ENCODE measurements at regions not wholly inside any gene's neighbourhood (a gene's known extent, or its start where the extent isn't known, plus 50 kb on each side); places are given as distances from the start of the nearest gene placed in this dataset.

DNA sequence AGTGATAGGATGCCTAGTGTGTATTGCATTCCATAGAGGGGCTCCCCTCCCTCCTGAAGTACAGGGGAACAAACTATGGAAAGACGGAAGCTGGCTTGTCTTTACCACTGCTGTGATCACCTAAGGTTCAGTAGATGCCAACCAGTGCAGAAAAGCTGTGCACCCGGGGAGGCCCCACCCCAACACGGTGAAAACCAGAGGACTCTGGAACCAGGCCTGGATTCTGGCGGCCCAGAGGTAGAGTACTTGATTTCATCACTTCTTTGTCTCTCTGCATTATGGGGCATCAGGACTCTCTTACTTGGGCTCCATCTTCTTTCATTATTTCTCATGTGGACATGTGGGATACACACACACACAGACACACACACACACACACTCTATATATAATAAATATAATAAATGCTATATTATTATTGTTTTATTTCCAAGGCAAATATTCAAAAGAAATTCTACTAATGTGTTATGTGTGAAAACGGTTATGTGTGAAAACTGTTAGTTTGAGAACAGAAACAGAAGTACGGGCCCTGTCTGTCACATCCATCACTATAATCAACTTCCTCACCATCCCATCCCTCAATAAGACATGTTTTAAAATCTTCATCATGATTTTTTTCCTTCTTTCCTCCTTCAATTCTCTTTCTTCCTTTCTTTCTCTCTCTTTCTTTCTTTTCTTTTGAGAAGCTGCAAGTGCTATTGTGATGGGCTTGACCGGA, 152.4 kb upstream of the CMC1 start:
- no peak for DNase-seq (ENCODE audit: low read depth in 2 of 2)

DNA sequence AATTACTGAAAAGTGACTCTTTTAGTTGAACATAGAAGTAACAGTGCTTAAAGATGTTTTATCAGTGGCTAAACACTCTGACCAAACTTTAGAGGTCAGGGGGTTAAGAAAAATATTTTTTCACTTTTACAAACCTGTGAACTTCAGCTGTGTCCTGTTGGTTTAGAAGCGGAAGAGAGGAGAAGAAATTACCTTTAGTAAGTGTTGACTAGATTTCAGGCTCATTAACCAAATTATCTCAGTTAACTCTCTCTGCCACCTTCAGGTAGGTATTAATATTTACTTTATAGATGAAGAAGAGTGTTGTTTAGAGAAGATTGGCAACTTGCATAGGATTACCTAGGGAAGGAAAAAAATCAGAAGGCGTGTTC, 151.9 kb upstream of the CMC1 start:
- DNase-seq (ENCODE audit: low read depth in 2 of 2) = no peak

DNA sequence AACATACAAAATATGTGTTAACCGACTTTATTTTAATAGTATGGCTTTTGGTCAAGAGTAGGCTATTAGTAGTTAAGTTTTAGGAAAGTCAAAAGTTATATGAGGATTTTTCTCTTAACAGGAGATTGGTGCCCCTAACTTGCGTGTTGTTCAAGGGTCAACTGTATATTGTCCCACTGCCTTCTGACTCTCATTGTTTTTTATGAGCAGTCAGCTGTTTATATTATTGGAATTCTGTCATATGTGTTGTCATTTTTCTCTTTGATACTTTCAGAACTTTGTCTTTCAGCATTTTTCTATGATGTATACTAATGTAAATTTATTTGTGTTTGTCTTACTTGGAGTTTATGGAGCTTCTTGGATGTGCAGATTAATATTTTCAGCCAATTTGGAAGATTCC, 142.1 kb upstream of the CMC1 start:
- no peak for DNase-seq (ENCODE audit: low read depth in 2 of 2)

DNA sequence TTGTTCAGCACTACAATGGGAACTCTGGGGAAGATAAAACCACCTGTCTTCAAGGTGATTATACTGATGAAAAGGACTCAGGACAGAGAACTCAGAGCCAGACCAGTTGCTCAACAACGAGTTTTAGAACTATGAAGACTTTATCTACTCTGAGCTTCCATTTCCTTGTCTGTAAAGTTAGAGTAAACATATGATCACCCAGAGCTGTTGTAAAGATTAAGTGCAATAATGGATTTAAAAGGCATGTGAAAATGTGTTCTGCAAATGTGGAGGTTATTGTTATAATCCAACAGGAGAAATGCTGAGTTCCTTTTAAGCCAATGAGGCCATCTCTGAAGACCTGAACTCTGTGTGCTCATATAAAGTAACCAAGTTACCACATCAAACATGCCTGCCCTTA, 139.7 kb upstream of the CMC1 start:
- no peak for DNase-seq (ENCODE audit: low read depth in 2 of 2)

DNA sequence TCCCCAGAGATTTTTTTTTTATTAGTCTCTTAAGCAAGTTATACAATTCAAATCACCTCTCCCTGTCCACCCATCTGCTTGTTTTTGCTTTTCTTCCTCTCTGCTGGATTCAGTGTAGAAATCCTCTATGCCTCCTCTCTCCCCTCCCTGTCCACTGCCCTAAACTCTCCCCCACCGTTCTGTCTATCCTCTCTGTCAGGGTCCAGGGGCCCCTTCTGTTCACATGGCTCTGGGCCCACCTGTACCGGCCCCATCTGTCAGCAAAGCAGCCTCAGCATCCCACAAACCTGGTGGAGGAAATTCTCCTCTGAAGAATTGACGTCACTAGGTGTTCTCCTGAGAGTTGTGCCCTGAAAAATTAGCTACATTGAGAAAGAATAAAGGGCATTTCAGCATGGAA, 137.6 kb upstream of the CMC1 start:
- DNase-seq (ENCODE audit: low read depth in 2 of 2) = no peak

DNA sequence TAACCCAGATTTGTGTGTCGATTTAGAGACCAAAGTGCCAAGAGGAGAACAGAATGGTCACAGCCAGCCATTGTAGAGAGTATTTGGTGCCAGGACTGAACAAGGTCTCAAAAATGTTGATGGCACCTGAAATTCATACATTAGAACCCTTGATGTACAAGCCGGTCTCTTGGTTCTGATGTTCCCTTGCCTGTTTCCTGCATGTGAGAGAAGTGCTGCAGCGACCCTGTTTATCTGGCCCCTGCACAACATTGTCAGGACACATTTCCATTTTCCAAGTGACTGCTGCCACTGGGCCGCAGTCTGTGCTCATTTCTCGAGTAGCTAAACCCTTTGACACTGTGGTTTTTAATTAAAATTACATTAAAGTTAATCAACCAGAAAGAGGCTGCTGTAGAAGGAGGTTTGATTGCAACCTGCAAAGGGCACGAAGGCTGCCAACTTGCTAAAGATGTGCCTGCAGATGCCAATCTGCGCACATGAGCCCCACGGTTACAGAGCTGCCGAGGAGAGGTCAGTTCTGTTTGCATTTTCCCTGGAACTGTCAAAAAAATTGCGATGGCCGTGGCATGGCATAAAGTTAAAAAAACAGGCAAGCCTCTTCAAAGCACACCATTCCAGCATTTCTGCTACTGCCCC, 136.4 kb upstream of the CMC1 start:
- DNase-seq (ENCODE audit: low read depth in 2 of 2) = no peak

DNA sequence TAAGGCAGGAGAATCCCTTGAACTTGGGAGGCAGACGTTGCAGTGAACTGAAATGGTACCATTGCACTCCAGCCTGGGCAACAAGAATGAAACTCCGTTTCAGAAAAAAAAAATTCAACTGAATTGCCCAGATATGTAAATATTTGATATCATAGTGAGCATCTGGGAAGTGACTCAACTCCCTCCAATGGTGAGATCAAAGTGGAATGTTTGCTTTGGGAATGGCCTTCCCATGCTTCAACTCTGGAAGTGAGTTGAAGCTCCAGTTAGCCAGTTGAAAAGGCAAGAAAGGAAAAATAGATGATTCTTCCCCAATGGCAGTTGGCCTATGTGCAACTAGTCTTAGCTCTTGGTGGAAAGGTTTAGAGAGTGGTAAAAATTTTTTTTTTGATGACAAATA, 131.6 kb upstream of the CMC1 start:
- no peak for DNase-seq (ENCODE audit: low read depth in 2 of 2)

DNA sequence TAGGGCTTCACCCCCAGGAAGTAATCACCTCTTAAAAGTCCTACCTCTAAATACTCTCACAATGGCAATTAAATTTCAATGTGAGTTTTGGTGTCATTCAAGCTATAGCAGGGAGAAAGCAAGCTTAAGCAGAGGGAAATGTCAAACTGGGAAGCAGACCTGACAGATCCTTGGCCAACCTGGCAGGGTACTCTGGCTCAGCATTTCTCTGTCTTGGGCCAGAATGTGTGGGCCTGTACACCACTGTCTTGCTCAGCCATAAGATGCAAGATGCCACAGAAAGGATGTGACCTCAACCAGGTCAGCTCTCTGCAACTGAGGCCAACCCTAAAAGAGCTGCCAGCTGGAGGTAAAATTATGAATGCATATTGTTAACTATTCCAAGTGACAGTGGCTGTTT, 130.6 kb upstream of the CMC1 start:
- no peak for DNase-seq (ENCODE audit: low read depth in 2 of 2)

DNA sequence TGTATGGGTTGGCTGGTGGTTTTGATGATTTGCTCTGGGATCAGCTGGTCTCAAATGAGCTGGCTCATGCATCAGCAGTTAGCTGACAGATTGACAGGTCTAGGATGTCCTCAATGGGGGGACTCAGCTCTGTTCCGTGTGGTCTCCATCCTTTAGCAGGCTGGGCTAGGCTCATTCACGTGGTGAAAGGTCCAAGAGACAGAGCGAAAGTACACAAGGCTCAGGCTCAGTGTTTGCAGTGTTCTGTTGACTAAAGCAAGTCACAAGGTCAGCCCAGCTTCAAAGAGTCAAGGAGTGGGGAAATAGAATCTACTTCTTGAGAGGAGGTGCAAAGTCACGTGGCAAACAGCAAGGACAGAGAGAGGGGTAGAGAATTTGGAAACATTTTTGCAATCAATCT, 126.5 kb upstream of the CMC1 start:
- DNase-seq (ENCODE audit: low read depth in 2 of 2) = no peak

DNA sequence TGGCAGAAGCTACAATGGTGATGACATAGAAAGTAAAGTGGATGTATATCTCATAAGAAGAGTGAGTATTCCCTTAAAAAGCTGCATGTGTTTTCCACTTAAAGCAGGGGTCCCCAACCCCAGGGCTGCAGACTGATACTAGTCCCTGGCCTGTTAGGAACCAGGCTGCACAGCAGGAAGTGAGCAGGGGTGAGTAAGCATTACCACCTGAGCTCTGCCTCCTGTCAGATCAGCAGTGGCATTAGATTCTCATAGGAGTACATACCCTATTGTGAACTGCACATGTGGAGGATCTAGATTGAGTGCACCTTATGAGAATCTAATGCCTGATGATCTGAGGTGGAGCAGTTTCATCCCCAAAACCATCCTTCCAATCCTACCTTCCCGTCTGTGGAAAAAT, 126.1 kb upstream of the CMC1 start:
- DNase-seq (ENCODE audit: low read depth in 2 of 2) = no peak

DNA sequence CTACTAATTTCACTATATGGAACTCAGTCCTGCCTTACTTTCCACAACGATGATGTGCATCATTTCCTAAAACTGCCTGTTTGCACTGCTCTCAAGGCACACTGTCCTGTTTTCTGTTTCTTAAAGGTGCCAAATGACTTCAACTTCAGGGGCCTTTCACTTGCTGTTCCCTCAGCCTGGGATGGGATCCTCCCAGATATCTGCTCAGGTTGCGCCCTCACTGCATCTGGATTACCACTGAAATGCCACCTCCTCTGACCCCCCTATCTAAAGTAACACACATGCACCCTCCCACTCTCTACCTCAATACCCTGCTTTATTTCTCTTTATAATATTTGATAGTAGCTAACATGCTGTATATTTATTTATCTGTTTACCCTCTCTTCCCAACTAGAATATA, 123.8 kb upstream of the CMC1 start:
- no peak for DNase-seq (ENCODE audit: low read depth in 2 of 2)

DNA sequence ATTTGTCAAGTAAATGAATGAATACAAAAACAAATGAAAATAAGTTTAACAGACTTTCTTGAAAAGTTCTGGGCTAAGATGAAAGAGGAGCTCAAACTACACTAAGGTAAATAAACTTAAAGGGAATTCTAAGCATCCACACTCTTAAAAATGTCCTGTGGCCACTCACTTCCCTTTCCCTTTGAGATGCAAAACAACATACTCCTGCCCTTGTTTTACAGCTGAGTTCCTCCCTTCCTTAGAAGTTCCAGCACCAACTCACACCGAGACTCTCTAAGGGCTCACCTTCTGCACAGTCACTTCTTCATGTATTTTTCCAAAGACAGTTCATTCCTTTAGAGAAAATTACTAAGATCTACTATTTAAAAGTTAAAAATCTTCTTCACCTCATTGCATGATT, 123.3 kb upstream of the CMC1 start:
- DNase-seq (ENCODE audit: low read depth in 2 of 2) = no peak

DNA sequence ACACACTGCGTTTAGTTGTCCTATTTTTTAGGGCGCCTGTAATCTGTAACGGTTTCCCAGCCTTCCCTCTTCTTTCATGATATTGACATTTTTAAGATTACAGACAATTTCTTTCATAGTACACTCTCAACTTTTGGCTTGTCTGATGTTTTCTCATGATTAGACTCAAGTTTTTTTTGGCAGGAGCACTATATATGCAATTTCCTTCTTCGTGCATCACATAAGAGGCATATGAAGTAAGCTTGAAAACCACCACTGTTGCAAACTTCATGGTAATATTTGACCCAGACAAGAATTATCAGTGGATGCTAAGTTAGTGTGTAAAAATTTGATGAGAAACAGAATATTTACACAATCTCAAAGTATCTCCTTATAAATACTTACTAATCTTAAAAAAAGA, 119.2 kb upstream of the CMC1 start:
- no peak for DNase-seq (ENCODE audit: low read depth in 2 of 2)

DNA sequence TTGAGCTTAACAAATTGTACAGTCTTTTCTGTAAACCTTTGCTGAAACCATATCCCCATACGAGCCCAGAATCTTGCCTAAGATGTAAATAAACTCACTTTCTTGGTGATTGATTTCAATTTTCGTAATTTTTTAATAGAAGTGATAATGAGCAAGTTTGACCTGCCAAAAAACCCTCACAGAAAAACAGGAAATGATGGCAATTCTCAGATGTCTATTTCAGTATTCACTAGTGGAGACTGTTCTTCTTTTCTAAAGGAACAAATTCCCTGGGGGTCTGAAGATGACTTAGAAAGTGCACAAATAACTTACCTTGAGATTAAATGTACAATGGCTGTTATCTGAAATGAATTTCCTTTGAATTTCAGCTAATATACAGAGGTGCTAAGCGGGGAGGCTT, 116.5 kb upstream of the CMC1 start:
- no peak for DNase-seq (ENCODE audit: low read depth in 2 of 2)

DNA sequence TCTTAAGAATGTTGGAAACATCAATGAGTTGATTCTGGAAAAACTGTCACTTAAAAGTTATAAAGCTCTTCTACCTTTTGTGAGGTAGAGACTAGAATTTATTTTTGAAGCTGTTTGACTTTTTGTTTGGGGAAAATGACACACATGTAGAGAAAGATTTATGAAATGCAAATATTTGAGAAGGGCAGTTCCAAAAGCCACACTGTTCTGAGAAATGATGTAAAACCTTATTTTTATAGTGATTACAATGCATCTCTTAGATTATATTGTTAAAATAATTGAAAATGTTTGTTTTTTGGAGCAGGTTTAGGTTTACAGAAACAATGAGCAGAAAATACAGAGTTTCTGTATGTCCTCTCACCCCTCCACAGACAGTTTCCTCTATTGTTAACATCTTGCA, 116.1 kb upstream of the CMC1 start:
- DNase-seq (ENCODE audit: low read depth in 2 of 2) = no peak

DNA sequence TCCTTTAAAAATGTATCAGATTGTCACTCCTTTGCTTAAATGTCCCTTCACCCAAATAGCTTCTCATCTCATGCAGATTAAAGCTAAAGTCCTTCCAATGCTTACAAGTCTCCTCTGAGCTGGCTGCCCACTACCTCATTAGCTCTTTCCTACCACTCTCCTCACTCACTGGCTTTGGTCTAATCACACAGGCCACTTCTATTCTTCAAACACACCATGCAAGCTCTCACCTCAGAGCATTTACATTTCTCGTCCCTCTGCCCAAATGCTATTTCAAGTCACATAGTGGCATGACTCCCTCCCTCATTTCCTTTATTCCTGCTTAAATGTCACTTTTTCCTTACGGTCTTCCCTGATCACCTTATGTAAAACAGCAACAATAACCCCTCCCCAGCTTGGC, 110.6 kb upstream of the CMC1 start:
- no peak for DNase-seq (ENCODE audit: low read depth in 2 of 2)

DNA sequence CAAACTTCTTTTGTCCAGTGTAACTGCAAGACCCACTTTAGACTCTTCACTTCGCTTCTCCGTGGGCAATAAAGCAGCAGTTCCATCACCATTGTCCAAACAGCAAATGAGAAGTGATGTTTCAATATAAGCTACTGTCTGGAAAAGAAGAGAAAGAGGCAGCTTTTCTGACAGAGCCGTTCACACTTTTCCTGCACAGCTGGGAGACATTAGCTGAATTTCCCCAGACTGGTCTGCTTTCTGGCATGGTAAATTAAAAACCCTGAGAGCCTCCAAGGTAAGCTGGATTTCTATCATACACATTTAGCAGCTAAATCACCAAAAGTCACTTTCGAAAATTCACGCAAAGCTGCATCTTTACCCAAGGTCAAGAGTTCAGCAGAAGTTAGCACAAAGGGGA, 108.5 kb upstream of the CMC1 start:
- no peak for DNase-seq (ENCODE audit: low read depth in 2 of 2)

DNA sequence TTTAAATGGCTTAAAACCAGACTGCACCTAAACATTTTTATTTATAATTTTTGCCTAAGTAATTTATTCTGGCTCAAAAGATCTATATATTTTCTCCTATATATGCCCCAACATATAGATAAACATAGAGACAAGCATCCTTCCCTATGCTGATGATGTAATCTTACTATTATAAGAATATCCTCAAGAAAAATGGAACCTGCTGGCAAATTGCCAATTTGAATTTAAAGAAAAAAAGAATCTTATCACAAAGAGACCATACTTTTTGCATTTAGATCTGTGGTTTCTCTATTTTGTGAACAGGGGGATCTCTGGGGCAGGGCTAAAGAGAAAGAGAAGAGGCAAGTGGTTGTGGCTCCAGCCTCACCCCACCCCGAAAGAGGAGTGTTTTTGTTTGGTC, 107.2 kb upstream of the CMC1 start:
- DNase-seq (ENCODE audit: low read depth in 2 of 2) = no peak

DNA sequence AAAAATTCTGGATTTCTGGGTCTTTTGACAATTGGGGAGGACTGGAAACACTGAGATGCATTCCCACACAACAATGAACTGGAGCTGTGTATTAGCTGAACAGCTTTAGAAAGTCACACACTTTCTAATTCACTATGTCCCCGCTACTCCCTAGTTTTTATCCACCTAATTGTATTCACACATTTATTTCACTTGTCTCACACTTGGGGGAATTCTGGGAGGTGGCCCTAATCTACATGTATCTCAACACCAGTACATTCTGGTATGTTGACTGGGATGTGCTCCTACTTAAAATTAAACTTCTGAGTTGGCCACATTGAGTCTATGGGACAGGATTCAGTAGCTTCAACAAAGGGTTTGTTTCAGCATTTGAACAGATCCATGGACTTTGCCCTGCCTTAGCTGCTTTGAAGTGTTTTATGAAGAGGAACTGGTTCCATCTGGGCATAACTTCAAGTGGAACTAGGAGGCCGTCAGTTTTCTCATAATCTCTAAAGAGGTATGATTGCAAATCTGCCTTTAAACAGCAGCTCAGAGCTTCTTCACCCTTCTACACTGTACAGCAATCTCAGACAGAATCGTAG, 106.5 kb upstream of the CMC1 start:
- no peak for DNase-seq (ENCODE audit: low read depth in 2 of 2)

DNA sequence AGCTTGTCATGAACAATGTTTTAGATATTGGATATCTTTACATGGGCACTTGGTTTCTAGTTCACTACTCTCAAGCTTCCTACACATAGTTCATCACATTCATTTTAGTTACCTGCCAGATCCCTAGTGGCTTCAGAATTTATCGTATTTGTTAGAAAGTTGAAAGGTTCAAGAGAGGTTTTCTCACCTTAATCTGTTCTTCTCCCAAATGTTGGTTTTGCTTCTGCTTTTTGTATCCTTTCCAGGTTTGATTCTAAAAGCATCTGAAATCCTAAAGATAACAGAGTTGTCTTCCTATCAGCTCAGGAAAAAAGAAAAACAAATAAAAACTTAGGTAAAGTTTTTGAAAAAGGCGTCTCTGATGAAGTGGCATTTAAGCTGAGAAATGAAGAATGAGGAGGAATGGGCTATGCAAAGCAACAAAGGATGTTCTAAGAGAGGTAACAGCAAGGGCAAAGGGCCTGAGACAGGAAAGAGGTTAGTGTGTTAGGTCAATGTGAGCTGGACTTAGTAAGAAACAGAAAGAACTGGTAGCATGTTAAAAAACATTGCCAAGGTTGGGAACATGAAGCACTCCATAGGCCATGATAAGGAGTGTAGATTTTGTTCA, 104.7 kb upstream of the CMC1 start:
- DNase-seq (ENCODE audit: low read depth in 2 of 2) = no peak

DNA sequence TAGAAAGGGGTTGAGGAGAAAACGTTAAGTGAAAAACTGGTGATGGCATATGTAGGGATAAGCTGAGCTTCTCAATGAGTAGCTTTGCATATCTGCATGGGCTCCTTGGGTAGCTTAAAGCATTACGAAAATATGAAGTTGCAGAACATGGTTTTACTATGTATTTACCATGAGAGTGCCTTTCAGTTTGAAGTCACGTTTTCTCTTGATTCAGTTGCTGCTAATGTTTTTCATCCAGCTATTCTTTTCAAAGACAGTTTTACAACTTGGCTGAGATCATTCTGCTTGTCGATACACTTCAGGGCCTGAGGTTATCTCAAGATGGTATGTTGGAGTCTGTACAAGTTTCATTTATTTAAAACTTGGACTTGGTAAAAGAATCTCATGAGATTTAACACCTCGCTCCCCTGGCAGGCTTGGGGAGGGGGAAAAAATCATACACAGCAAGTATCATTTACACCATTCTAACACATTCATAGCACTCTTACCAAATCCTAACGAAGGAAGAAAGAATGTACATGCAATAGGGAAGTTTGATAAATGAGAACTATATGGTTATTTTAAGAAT, 103.3 kb upstream of the CMC1 start:
- DNase-seq (ENCODE audit: low read depth in 2 of 2) = no peak

DNA sequence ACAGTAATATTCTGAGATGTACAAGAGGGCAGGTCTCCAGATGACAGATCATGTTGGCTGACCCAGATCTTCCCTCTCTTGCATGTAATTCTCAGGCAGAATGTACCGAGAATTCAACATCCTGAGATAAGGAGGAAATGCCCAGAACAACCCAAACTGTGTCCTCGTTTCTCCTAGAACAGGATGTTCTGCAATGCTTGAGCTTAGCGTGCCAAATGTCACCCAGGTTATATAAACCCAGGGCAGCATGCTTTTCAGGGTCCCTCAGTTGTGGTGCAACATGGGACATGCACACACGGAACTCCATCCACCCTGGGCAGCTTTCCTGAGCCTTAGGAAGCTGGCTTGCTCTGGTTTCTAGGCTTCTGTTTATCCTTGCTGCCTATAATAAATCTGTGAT, 102.1 kb upstream of the CMC1 start:
- no peak for DNase-seq (ENCODE audit: low read depth in 2 of 2)
